ENCODE measurements at regions not wholly inside any gene's neighbourhood (a gene's known extent, or its start where the extent isn't known, plus 50 kb on each side); places are given as distances from the start of the nearest gene placed in this dataset.

DNA sequence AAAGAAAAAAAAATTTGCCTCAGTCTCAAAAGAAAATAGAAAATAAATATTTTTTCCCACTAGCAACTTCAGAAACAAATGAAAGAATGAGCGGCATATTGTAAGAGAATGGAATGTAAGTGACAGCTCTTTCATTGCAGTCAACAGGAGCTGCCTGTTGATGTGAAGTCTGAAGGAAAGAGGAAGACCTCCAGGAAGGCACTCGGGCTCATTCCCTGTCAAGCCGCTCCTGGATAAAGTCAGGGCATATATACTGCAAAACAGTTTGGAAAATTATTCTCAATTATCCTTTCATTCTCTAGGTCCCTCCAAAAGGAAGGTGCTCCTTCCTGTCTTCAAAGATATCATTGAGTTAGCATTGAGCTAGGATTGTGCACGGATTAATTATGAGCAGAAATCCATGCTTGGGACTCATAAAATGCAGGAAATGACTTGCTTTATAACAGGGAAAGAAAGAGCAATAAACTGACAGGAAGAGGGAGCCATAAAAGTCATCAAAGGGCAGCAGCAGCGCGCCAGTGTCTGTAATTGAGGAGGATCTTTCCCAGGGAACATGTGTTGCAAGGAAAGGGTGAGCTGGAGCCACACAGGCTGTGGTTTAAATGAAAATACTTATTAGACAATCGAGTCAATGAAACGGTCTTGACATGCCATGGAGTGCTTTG, 218.2 kb downstream of the C6orf118 start:
- Histone ChIP-seq H2AFZ (ENCODE audit: low read length) (no peak overlapping the region), H3K36me3 (replicated peaks in 1 of 2; ENCODE audit: control insufficient read depth in 1 of 2, insufficient read depth in 2 of 2, low read length in 2 of 2) (no peaks in the 10 kb centered on the region), H3K27ac (ENCODE audit: extremely low read length, insufficient read depth, low read length) (no peak overlapping the region), H3K79me2 (ENCODE audit: insufficient read depth, low read length) (no peaks in the 10 kb centered on the region), H3K9ac (ENCODE audit: insufficient read depth, low read depth, low read length) (no peak overlapping the region), H3K9me3 (ENCODE audit: low read length) (peaks cover 96% of the 10 kb centered on the region), H3K4me3 (replicated peaks in 1 of 3; ENCODE audit: insufficient read depth in 1 of 3, low read depth in 2 of 3, low read length in 3 of 3) (no peak overlapping the region), H3K4me1 (ENCODE audit: insufficient read depth, low read length) (no peaks in the 10 kb centered on the region), H4K20me1 (ENCODE audit: insufficient read depth, low read length) (no peaks in the 10 kb centered on the region), H3K4me2 (ENCODE audit: low read depth, low read length) (no peak overlapping the region), H3K27me3 (ENCODE audit: control insufficient read depth in 1 of 2, insufficient read depth in 2 of 2, low read length in 2 of 2) (no peaks in the 10 kb centered on the region)
- no peak for TF ChIP-seq GTF3A (CRISPR knock-in tag; conservative IDR thresholded peaks at IDR 0.05)
- TF ChIP-seq ZNF737 (CRISPR knock-in tag; IDR thresholded peaks at IDR 0.05; ENCODE audit: borderline replicate concordance), result no peak
- no peak for TF ChIP-seq ZNF143 (CRISPR knock-in tag; IDR thresholded peaks at IDR 0.05)
- no peak for TF ChIP-seq SRSF1 (optimal IDR thresholded peaks at IDR 0.05; ENCODE audit: low read depth, low read length)
- TF ChIP-seq ZNF329 (CRISPR knock-in tag; IDR thresholded peaks at IDR 0.05; ENCODE audit: low read depth), result no peak
- no peak for TF ChIP-seq HNRNPL (IDR thresholded peaks at IDR 0.05; ENCODE audit: low read depth, low read length)
- TF ChIP-seq, protein P1, sequence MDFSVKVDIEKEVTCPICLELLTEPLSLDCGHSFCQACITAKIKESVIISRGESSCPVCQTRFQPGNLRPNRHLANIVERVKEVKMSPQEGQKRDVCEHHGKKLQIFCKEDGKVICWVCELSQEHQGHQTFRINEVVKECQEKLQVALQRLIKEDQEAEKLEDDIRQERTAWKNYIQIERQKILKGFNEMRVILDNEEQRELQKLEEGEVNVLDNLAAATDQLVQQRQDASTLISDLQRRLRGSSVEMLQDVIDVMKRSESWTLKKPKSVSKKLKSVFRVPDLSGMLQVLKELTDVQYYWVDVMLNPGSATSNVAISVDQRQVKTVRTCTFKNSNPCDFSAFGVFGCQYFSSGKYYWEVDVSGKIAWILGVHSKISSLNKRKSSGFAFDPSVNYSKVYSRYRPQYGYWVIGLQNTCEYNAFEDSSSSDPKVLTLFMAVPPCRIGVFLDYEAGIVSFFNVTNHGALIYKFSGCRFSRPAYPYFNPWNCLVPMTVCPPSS (IDR thresholded peaks at IDR 0.05), result no peak
- TF ChIP-seq SP5 (CRISPR knock-in tag; IDR thresholded peaks at IDR 0.05; ENCODE audit: borderline replicate concordance, low read depth), result no peak
- TF ChIP-seq MTF2 (CRISPR knock-in tag; IDR thresholded peaks at IDR 0.05; ENCODE audit: borderline replicate concordance), result no peak
- TF ChIP-seq ZC3H13 (CRISPR knock-in tag; IDR thresholded peaks at IDR 0.05), result no peak
- TF ChIP-seq MXD4 (CRISPR knock-in tag; IDR thresholded peaks at IDR 0.05), result no peak
- TF ChIP-seq ZNF296 (CRISPR knock-in tag; conservative IDR thresholded peaks at IDR 0.05), result no peak
- TF ChIP-seq ZKSCAN8 (CRISPR knock-in tag; IDR thresholded peaks at IDR 0.05; ENCODE audit: borderline replicate concordance), result no peak
- TF ChIP-seq TMF1 (CRISPR knock-in tag; IDR thresholded peaks at IDR 0.05; ENCODE audit: low read depth), result no peak
- no peak for TF ChIP-seq MXI1 (IDR thresholded peaks at IDR 0.05; ENCODE audit: borderline replicate concordance, low read depth, low read length)
- no peak for TF ChIP-seq MAX (IDR thresholded peaks at IDR 0.05)
- no peak for TF ChIP-seq HMG20B (CRISPR knock-in tag; conservative IDR thresholded peaks at IDR 0.05)
- TF ChIP-seq NFE2 (CRISPR knock-in tag; IDR thresholded peaks at IDR 0.05), result no peak
- FAIRE-seq (no peak), DNase-seq (ENCODE audit: low spot score) (no peak), ATAC-seq (no peak)
- POLR2A ChIA-PET, result no interaction called here
- intact Hi-C loops (cut with micrococcal nuclease; ENCODE audit: unreplicated experiment), result no loop called here
- CTCF ChIA-PET (ENCODE audit: low intra/inter-chr PET ratio, low total read pairs), result no interaction called here
- no TSS peak for BruUV-seq (replicated peaks)
- WGBS (ENCODE audit: low lambda C conversion rate), result 6% methylated on average over 8 of the region's 8 CpGs
- in situ Hi-C loops (cut with HindIII; ENCODE audit: extremely low pct_ligation_motif_present, low pct_unique_long_range_greater_than_20kb), result no loop called here

All from HepG2 (cell line).